CD8-positive, alpha-beta memory T cell (primary cell): ENCODE measurements at regions not wholly inside any gene's neighbourhood (a gene's known extent, or its start where the extent isn't known, plus 50 kb on each side); places are given as distances from the start of the nearest gene placed in this dataset.
A peak's percentile ranks its signal among the peaks of the same experiment; 100 is the strongest.

Source experiments
- CTCF ChIA-PET: fragments of 350-600 bp; sonication (Branson Sonifier 250); formaldehyde crosslinking; loops from one replicate; lab custom pipeline; 2021; ENCODE audit warnings: antibody characterized with exemption; lab: Charles Lee
- POLR2A ChIA-PET: fragments of 350-600 bp; sonication (Branson Sonifier 250); formaldehyde crosslinking; loops from one replicate; lab custom pipeline; 2021; ENCODE audit warnings: antibody characterized with exemption; lab: Charles Lee
- DNase-seq, 5 donors: peaks; one replicate each; pipeline versions ENCODE4 v3.0.0 to v3.0.0-alpha.2; 2020 to 2022; ENCODE audit warnings: mixed read lengths in 1 of 5
- H3K27ac ChIP-seq: one replicate; pipeline ENCODE4 v1.7.0; 2013; ENCODE audit warnings: low read depth, mild to moderate bottlenecking, low read length, moderate library complexity
- H3K27me3 ChIP-seq: 2 replicates; pipeline ENCODE4 v1.7.0; 2013; ENCODE audit warnings: low read length, mild to moderate bottlenecking; ENCODE audit not compliant: insufficient read depth, poor library complexity, severe bottlenecking
- H3K36me3 ChIP-seq: 2 replicates; pipeline ENCODE4 v1.7.0; 2013; ENCODE audit warnings: mild to moderate bottlenecking, low read length, moderate library complexity; ENCODE audit not compliant: insufficient read depth
- H3K4me1 ChIP-seq: 2 replicates; pipeline ENCODE4 v1.7.0; 2013; ENCODE audit warnings: mild to moderate bottlenecking, low read length, moderate library complexity; ENCODE audit not compliant: insufficient read depth
- H3K4me3 ChIP-seq: 2 replicates; pipeline ENCODE4 v1.7.0; 2013; ENCODE audit warnings: mild to moderate bottlenecking, low read length
- H3K9me3 ChIP-seq: 2 replicates; pipeline ENCODE4 v1.7.0; 2013; ENCODE audit warnings: mild to moderate bottlenecking, low read length
- H3K27ac Mint-ChIP-seq, 8 donors: one replicate each; pipeline ENCODE4 v1.8.0; 2020 to 2021; ENCODE audit warnings: mixed read lengths in 8 of 8, mild to moderate bottlenecking in 6 of 8, inconsistent platforms in 3 of 8, moderate library complexity in 3 of 8
- H3K27me3 Mint-ChIP-seq, 2 donors: one replicate each; pipeline ENCODE4 v1.8.0; 2020 to 2021; ENCODE audit warnings: mixed read lengths in 2 of 2, mild to moderate bottlenecking in 1 of 2, moderate library complexity in 1 of 2
- H3K36me3 Mint-ChIP-seq, 3 donors: one replicate each; pipeline ENCODE4 v1.8.0; 2020 to 2021; ENCODE audit warnings: mixed read lengths in 3 of 3, inconsistent platforms in 1 of 3, mild to moderate bottlenecking in 1 of 3
- H3K4me1 Mint-ChIP-seq, 3 donors: one replicate each; pipeline ENCODE4 v1.8.0; 2020 to 2021; ENCODE audit warnings: mixed read lengths in 3 of 3, inconsistent platforms in 1 of 3, mild to moderate bottlenecking in 1 of 3
- H3K4me3 Mint-ChIP-seq, 7 donors: one replicate each; pipeline ENCODE4 v1.8.0; 2020 to 2021; ENCODE audit warnings: mixed read lengths in 7 of 7, mild to moderate bottlenecking in 6 of 7, moderate library complexity in 4 of 7, inconsistent platforms in 2 of 7
- H3K9me3 Mint-ChIP-seq, 5 donors: one replicate each; pipeline ENCODE4 v1.8.0; 2020 to 2022; ENCODE audit warnings: mixed read lengths in 5 of 5, mild to moderate bottlenecking in 3 of 5, moderate library complexity in 2 of 5, inconsistent platforms in 1 of 5

- Histone ChIP-seq H3K9me3 (no peaks in the 10 kb centered on the region), H3K4me1 (no peaks in the 10 kb centered on the region), H3K36me3 (no peaks in the 10 kb centered on the region), H3K27ac (peak overlapping the region; percentile 45), H3K27me3 (no peaks in the 10 kb centered on the region), H3K4me3 (no peak overlapping the region)
- ChIA-PET POLR2A (no interaction called here), CTCF (no interaction called here)
- DNase-seq, result no peak
- Mint-ChIP-seq H3K9me3 (peaks cover 3 to 29% (median 4%) of the 10 kb centered on the region in 5 donors), H3K4me1 (no peaks in the 10 kb centered on the region), H3K36me3 (no peaks in the 10 kb centered on the region), H3K4me3 (no peak overlapping the region), H3K27me3 (no peaks in the 10 kb centered on the region), H3K27ac (no peak overlapping the region)
Measured at GRCh38 chr5:164346785-164347630, 841.6 kb downstream of the MAT2B start.

GRCh38 chr5:164350236-164350635, 844.8 kb downstream of the MAT2B start:
- no peak for DNase-seq
- no peaks in the 10 kb centered on the region for H3K9me3 ChIP-seq
- Mint-ChIP-seq H3K36me3 (no peaks in the 10 kb centered on the region), H3K9me3 (peaks cover 3 to 39% (median 4%) of the 10 kb centered on the region in 5 donors), H3K4me1 (no peaks in the 10 kb centered on the region), H3K4me3 (no peak overlapping the region), H3K27me3 (no peaks in the 10 kb centered on the region), H3K27ac (no peak overlapping the region)
- POLR2A ChIA-PET, result no interaction called here
- no peaks in the 10 kb centered on the region for H3K27me3 ChIP-seq
- H3K4me1 ChIP-seq, result no peaks in the 10 kb centered on the region
- H3K27ac ChIP-seq, result no peak overlapping the region
- CTCF ChIA-PET, result no interaction called here
- H3K4me3 ChIP-seq, result no peak overlapping the region
- H3K36me3 ChIP-seq, result no peaks in the 10 kb centered on the region

- H3K36me3 ChIP-seq, result no peaks in the 10 kb centered on the region
- H3K4me1 ChIP-seq, result no peaks in the 10 kb centered on the region
- H3K9me3 ChIP-seq, result no peaks in the 10 kb centered on the region
Measured at GRCh38 chr5:164351245-164351834, 845.9 kb downstream of the MAT2B start.

GRCh38 chr5:164352695-164353094, 847.3 kb downstream of the MAT2B start:
- no peak overlapping the region for H3K27ac Mint-ChIP-seq
- ChIA-PET POLR2A (no interaction called here), CTCF (no interaction called here)
- peaks cover 0 to 49% (median 4%) of the 10 kb centered on the region in 5 donors for H3K9me3 Mint-ChIP-seq
- no peak for DNase-seq
- H3K36me3 Mint-ChIP-seq, result no peaks in the 10 kb centered on the region
- Histone ChIP-seq H3K27me3 (no peaks in the 10 kb centered on the region), H3K36me3 (no peaks in the 10 kb centered on the region), H3K9me3 (no peaks in the 10 kb centered on the region), H3K27ac (no peak overlapping the region), H3K4me3 (no peak overlapping the region), H3K4me1 (no peaks in the 10 kb centered on the region)
- H3K27me3 Mint-ChIP-seq, result no peaks in the 10 kb centered on the region
- no peaks in the 10 kb centered on the region for H3K4me1 Mint-ChIP-seq
- no peak overlapping the region for H3K4me3 Mint-ChIP-seq

More at GRCh38 chr5:164351245-164351834, 845.9 kb downstream of the MAT2B start:
- DNase-seq, result no peak
- no peaks in the 10 kb centered on the region for H3K36me3 Mint-ChIP-seq
- no peak overlapping the region for H3K27ac Mint-ChIP-seq
- Histone ChIP-seq H3K27ac (no peak overlapping the region), H3K4me3 (no peak overlapping the region), H3K27me3 (no peaks in the 10 kb centered on the region)
- H3K9me3 Mint-ChIP-seq, result peaks cover 3 to 45% (median 4%) of the 10 kb centered on the region in 5 donors
- ChIA-PET POLR2A (no interaction called here), CTCF (no interaction called here)
- H3K4me3 Mint-ChIP-seq, result no peak overlapping the region
- no peaks in the 10 kb centered on the region for H3K27me3 Mint-ChIP-seq
- no peaks in the 10 kb centered on the region for H3K4me1 Mint-ChIP-seq

GRCh38 chr5:164353155-164353554, 847.7 kb downstream of the MAT2B start:
- H3K27me3 Mint-ChIP-seq, result no peaks in the 10 kb centered on the region
- H3K27me3 ChIP-seq, result no peaks in the 10 kb centered on the region
- H3K27ac ChIP-seq, result no peak overlapping the region
- H3K27ac Mint-ChIP-seq, result no peak overlapping the region
- H3K4me3 Mint-ChIP-seq, result no peak overlapping the region
- no peak for DNase-seq
- CTCF ChIA-PET, result no interaction called here
- H3K4me3 ChIP-seq, result no peak overlapping the region
- H3K9me3 Mint-ChIP-seq, result peaks cover 0 to 49% (median 4%) of the 10 kb centered on the region in 5 donors
- H3K9me3 ChIP-seq, result no peaks in the 10 kb centered on the region
- H3K4me1 ChIP-seq, result no peaks in the 10 kb centered on the region
- POLR2A ChIA-PET, result no interaction called here
- no peaks in the 10 kb centered on the region for H3K4me1 Mint-ChIP-seq
- no peaks in the 10 kb centered on the region for H3K36me3 ChIP-seq
- H3K36me3 Mint-ChIP-seq, result no peaks in the 10 kb centered on the region

- H3K36me3 ChIP-seq, result no peaks in the 10 kb centered on the region
- POLR2A ChIA-PET, result no interaction called here
- Mint-ChIP-seq H3K4me3 (no peak overlapping the region), H3K27me3 (no peaks in the 10 kb centered on the region), H3K36me3 (no peaks in the 10 kb centered on the region), H3K27ac (peak overlapping the region in 1 of 8 donors; percentile 10), H3K9me3 (peaks cover 0 to 43% (median 4%) of the 10 kb centered on the region in 5 donors), H3K4me1 (no peaks in the 10 kb centered on the region)
- H3K27me3 ChIP-seq, result no peaks in the 10 kb centered on the region
- no peaks in the 10 kb centered on the region for H3K4me1 ChIP-seq
- no peak for DNase-seq
- H3K4me3 ChIP-seq, result no peak overlapping the region
- H3K9me3 ChIP-seq, result no peaks in the 10 kb centered on the region
- H3K27ac ChIP-seq, result no peak overlapping the region
- CTCF ChIA-PET, result no interaction called here
Measured at GRCh38 chr5:164354139-164354751, 848.8 kb downstream of the MAT2B start.

- POLR2A ChIA-PET, result no interaction called here
- Histone ChIP-seq H3K9me3 (no peaks in the 10 kb centered on the region), H3K4me1 (no peaks in the 10 kb centered on the region), H3K36me3 (no peaks in the 10 kb centered on the region), H3K27ac (no peak overlapping the region), H3K27me3 (no peaks in the 10 kb centered on the region), H3K4me3 (no peak overlapping the region)
- CTCF ChIA-PET, result no interaction called here
- Mint-ChIP-seq H3K4me1 (no peaks in the 10 kb centered on the region), H3K27ac (no peak overlapping the region), H3K36me3 (no peaks in the 10 kb centered on the region), H3K4me3 (no peak overlapping the region), H3K27me3 (no peaks in the 10 kb centered on the region), H3K9me3 (peaks cover 0 to 35% (median 3%) of the 10 kb centered on the region in 5 donors)
- DNase-seq, result no peak
Measured at GRCh38 chr5:164355267-164355830, 849.9 kb downstream of the MAT2B start.

- no peak overlapping the region for H3K4me3 Mint-ChIP-seq
Measured at GRCh38 chr5:164356790-164357189, 851.4 kb downstream of the MAT2B start.

More at GRCh38 chr5:164356790-164357189, 851.4 kb downstream of the MAT2B start:
- ChIA-PET CTCF (no interaction called here), POLR2A (no interaction called here)
- Histone ChIP-seq H3K4me1 (no peaks in the 10 kb centered on the region), H3K36me3 (no peaks in the 10 kb centered on the region), H3K9me3 (no peaks in the 10 kb centered on the region), H3K27ac (peak overlapping the region; percentile 64), H3K4me3 (no peak overlapping the region), H3K27me3 (no peaks in the 10 kb centered on the region)
- DNase-seq, result no peak
- no peaks in the 10 kb centered on the region for H3K36me3 Mint-ChIP-seq
- no peak overlapping the region for H3K27ac Mint-ChIP-seq
- H3K9me3 Mint-ChIP-seq, result peaks cover 0 to 30% (median 5%) of the 10 kb centered on the region in 5 donors
- no peaks in the 10 kb centered on the region for H3K4me1 Mint-ChIP-seq
- H3K27me3 Mint-ChIP-seq, result no peaks in the 10 kb centered on the region
